Activated CD4-positive, alpha-beta T cell treated with anti-CD3 and anti-CD28 coated beads, Interleukin-2, amount 10 ng/mL, durations not matched to agents 7 days and 5 days (primary cell): ENCODE measurements at regions not wholly inside any gene's neighbourhood (a gene's known extent, or its start where the extent isn't known, plus 50 kb on each side); places are given as distances from the start of the nearest gene placed in this dataset.

Source experiments
- CTCF ChIA-PET: fragments of 350-600 bp; sonication (Branson Sonifier 250); formaldehyde crosslinking; loops from one replicate; lab custom pipeline; 2021; ENCODE audit warnings: antibody characterized with exemption; lab: Charles Lee
- POLR2A ChIA-PET: fragments of 350-600 bp; sonication (Branson Sonifier 250); formaldehyde crosslinking; loops from one replicate; lab custom pipeline; 2021; ENCODE audit warnings: antibody characterized with exemption; lab: Charles Lee
- DNase-seq: peaks from one replicate; pipeline ENCODE4 v3.0.0-alpha.2; 2020
- H3K27ac Mint-ChIP-seq: one replicate; pipeline ENCODE4 v1.8.0; 2021; ENCODE audit warnings: mild to moderate bottlenecking, moderate library complexity, mixed read lengths
- H3K27me3 Mint-ChIP-seq: one replicate; pipeline ENCODE4 v1.8.0; 2021; ENCODE audit warnings: mixed read lengths
- H3K36me3 Mint-ChIP-seq: one replicate; pipeline ENCODE4 v1.8.0; 2021; ENCODE audit warnings: low read depth, mixed read lengths
- H3K4me1 Mint-ChIP-seq: one replicate; pipeline ENCODE4 v1.8.0; 2021; ENCODE audit warnings: mixed read lengths
- H3K4me3 Mint-ChIP-seq: one replicate; pipeline ENCODE4 v1.8.0; 2021; ENCODE audit warnings: mild to moderate bottlenecking, moderate library complexity, mixed read lengths
- H3K9me3 Mint-ChIP-seq: one replicate; pipeline ENCODE4 v1.8.0; 2021; ENCODE audit warnings: mixed read lengths

DNA sequence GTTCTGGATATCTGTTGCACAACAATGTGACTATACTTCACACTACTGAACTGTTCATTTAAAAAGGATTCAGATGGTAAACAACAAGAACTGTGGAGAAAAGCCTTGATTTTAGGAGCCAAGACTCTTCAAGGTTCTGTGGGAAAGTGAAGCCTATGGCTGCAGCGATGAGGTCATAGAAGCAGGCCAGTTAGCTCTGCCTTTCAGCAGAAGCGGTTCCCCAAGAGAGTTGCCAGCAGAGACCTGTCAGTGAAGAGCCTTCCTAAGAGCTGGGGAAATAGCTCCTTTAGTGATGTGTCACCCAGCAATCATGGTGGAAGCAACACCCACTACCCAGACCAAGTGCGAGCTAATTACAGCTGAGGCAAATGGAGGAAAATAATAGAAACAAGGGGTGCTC, 346.5 kb upstream of the ETAA1 start:
- CTCF ChIA-PET, result no interaction called here
- H3K4me3 Mint-ChIP-seq, result no peak overlapping the region
- H3K4me1 Mint-ChIP-seq, result no peaks in the 10 kb centered on the region
- no peak overlapping the region for H3K27ac Mint-ChIP-seq
- POLR2A ChIA-PET, result no interaction called here
- H3K36me3 Mint-ChIP-seq, result no peaks in the 10 kb centered on the region
- no peak for DNase-seq
- no peaks in the 10 kb centered on the region for H3K27me3 Mint-ChIP-seq
- no peaks in the 10 kb centered on the region for H3K9me3 Mint-ChIP-seq

DNA sequence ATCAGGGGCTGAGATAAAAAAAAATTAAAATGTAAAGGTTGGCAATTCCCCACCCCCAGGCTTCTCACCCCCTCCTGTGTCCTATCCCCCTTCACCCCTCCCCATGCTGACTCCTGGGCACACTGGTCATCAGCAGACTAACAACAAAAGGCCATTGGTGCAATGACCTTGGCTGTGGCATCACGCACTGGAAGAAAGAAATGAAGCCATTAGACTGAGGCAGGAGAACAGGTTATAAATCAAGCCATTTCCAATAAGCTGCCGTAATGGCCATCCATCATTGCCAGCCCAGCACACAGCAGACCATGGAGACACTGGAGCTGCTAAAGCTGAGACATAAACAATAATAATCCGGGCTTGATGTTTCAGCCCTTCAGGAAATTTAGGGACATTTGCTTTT, 342.4 kb upstream of the ETAA1 start:
- no peak overlapping the region for H3K4me3 Mint-ChIP-seq
- H3K9me3 Mint-ChIP-seq, result no peaks in the 10 kb centered on the region
- no peaks in the 10 kb centered on the region for H3K27me3 Mint-ChIP-seq
- H3K4me1 Mint-ChIP-seq, result no peaks in the 10 kb centered on the region
- ChIA-PET CTCF (no interaction called here), POLR2A (no interaction called here)
- no peaks in the 10 kb centered on the region for H3K36me3 Mint-ChIP-seq
- DNase-seq, result no peak
- H3K27ac Mint-ChIP-seq, result no peak overlapping the region

DNA sequence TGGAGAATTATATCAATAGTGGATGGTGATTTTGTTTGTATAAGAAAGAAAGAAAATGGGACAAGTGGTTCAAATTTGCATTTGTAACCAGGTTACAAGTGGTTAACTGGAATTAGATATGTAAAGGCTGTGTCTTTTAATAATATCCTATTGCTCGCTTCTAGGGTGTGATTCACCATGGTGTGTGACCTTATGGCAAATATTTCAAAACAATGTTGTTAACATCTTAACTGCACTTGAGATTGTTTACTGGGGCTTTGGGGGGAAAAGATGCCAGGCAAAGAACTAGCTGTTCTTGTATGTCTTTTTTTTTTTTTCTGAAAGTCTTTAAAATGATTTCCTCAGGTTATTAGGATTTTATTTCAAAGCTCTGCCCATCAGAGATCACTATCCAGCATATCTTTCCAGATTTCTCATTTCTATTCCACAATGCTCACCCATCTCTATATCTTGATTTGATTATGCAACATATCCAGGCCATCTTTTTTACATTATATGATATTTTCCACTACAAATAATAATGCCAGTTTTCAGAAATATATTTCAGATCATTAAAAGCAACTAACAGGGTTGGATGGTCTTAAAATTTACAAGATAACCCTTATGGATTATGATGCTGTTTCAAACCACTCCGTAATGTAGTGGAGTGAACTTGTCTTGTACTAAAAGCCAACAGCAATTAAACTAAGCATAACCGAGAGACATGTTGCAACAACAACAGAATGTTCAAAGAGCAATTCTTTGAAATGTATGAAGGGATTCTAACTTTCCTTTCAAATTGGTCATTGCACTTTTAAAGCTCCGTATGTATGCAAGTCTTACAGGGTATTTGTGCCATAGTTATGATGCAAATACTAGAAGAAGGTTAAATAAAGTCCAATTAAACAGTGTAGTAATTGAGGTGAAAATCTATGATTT, 341.5 kb upstream of the ETAA1 start:
- ChIA-PET POLR2A (no interaction called here), CTCF (no interaction called here)

DNA sequence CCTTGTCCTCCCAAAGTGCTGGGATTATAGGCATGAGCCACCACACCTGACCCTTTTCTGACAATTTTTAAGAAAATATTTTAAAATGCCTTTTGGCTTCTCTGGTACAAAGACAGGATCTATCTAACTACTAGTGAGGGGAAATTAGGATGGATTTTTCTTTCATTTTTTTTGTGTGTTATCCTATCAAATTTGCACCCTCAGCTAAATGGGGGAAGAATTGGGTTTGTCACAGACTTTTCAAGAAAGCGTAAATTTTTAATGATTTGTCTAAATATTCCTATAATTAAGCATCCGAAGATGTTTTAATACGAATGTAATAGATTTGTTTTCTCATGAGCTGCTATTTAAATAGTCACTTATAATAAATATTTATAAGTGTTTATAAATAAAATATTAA, 340.0 kb upstream of the ETAA1 start:
- ChIA-PET CTCF (no interaction called here), POLR2A (no interaction called here)
- no peaks in the 10 kb centered on the region for H3K4me1 Mint-ChIP-seq
- H3K27me3 Mint-ChIP-seq, result no peaks in the 10 kb centered on the region
- no peak overlapping the region for H3K27ac Mint-ChIP-seq
- no peak for DNase-seq
- no peak overlapping the region for H3K4me3 Mint-ChIP-seq
- H3K9me3 Mint-ChIP-seq, result no peaks in the 10 kb centered on the region
- no peaks in the 10 kb centered on the region for H3K36me3 Mint-ChIP-seq

More for the DNA sequence above, 341.5 kb upstream of the ETAA1 start:
- Mint-ChIP-seq H3K27ac (no peak overlapping the region), H3K4me1 (no peaks in the 10 kb centered on the region), H3K27me3 (no peaks in the 10 kb centered on the region), H3K4me3 (no peak overlapping the region), H3K9me3 (no peaks in the 10 kb centered on the region), H3K36me3 (no peaks in the 10 kb centered on the region)
- DNase-seq, result no peak

DNA sequence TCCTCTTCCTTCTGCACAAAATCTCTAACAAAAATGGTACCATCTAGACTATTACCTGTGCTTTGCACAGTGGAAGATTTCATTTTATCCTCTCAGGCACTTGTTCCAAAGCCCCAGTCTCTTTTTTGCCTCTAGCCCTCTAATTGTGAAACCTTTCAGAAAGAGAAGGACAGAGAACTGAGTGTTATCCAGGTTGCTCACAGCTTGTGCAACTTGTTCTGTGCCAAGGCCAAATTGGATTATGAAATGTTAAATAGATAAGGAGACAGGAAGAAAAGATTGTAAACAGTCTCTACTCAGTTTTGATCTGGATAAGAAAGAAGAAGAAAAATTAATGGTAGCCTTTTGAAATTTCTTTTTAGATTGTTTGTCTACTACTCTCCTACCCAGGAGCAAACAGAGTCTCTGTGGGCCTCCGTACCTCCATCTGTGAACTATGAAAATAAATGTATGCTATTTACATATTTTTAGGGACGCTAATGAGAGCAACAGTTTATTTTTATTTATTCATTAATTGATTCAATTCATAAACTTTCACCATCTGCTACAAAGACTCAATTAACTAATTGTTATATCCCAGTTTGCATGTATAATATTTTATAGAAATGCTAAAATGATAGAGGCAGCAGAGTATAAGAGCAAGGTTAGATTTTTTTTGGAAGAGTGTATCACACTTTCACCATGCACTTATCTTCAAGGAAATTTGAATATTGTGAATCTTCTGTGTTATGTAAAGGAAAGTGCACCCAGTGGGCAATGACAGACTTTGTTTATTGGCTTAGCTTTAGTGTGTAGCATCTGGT, 339.0 kb upstream of the ETAA1 start:
- POLR2A ChIA-PET, result no interaction called here

GRCh38 chr2:67065046-67065445, 332.1 kb upstream of the ETAA1 start:
- no peaks in the 10 kb centered on the region for H3K4me1 Mint-ChIP-seq
- CTCF ChIA-PET, result no interaction called here
- no peaks in the 10 kb centered on the region for H3K27me3 Mint-ChIP-seq
- no peak for DNase-seq
- H3K27ac Mint-ChIP-seq, result no peak overlapping the region
- H3K36me3 Mint-ChIP-seq, result no peaks in the 10 kb centered on the region
- H3K9me3 Mint-ChIP-seq, result peaks cover 3% of the 10 kb centered on the region
- POLR2A ChIA-PET, result no interaction called here
- H3K4me3 Mint-ChIP-seq, result no peak overlapping the region

More for the DNA sequence above, 339.0 kb upstream of the ETAA1 start:
- Mint-ChIP-seq H3K36me3 (no peaks in the 10 kb centered on the region), H3K27ac (no peak overlapping the region), H3K9me3 (no peaks in the 10 kb centered on the region), H3K27me3 (no peaks in the 10 kb centered on the region), H3K4me1 (no peaks in the 10 kb centered on the region), H3K4me3 (no peak overlapping the region)
- no peak for DNase-seq
- CTCF ChIA-PET, result no interaction called here

GRCh38 chr2:67066782-67067181, 330.4 kb upstream of the ETAA1 start:
- ChIA-PET POLR2A (no interaction called here), CTCF (no interaction called here)
- H3K9me3 Mint-ChIP-seq, result peaks cover 3% of the 10 kb centered on the region
- no peak overlapping the region for H3K27ac Mint-ChIP-seq
- no peaks in the 10 kb centered on the region for H3K36me3 Mint-ChIP-seq
- no peak for DNase-seq
- no peaks in the 10 kb centered on the region for H3K27me3 Mint-ChIP-seq
- no peak overlapping the region for H3K4me3 Mint-ChIP-seq
- H3K4me1 Mint-ChIP-seq, result no peaks in the 10 kb centered on the region

- CTCF ChIA-PET, result interaction anchor here (0.6 kb wide), 1 partner anchor 15 kb away, joined by 3 read pairs; no protein-coding TSS in a partner anchor
- no peak for DNase-seq
- H3K9me3 Mint-ChIP-seq, result peaks cover 3% of the 10 kb centered on the region
- no peaks in the 10 kb centered on the region for H3K4me1 Mint-ChIP-seq
- POLR2A ChIA-PET, result no interaction called here
- H3K27ac Mint-ChIP-seq, result no peak overlapping the region
- no peak overlapping the region for H3K4me3 Mint-ChIP-seq
- H3K36me3 Mint-ChIP-seq, result no peaks in the 10 kb centered on the region
- no peaks in the 10 kb centered on the region for H3K27me3 Mint-ChIP-seq
Measured at GRCh38 chr2:67067656-67068055, 329.5 kb upstream of the ETAA1 start.

DNA sequence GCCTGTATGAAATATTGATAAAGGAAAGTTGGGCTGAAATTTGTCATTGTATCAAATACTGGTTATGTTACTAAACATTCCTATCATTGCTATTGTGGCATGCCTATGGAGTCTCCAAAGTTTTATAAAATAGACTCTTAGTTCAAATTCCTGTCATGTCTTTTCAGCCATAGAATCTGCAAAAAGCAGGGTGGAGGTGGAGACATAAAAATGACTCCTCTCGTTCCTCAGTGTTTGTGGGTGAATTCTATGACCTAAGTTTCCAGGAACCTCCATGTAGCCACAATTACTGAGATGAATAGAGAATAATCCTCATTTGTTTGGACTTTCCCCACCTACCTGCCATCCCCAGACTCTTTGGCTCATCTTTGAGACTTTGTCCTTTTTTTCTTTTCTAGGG, 326.3 kb upstream of the ETAA1 start:
- Mint-ChIP-seq H3K27ac (no peak overlapping the region), H3K27me3 (no peaks in the 10 kb centered on the region), H3K9me3 (peaks cover 3% of the 10 kb centered on the region), H3K4me3 (no peak overlapping the region), H3K36me3 (no peaks in the 10 kb centered on the region), H3K4me1 (no peaks in the 10 kb centered on the region)
- ChIA-PET CTCF (no interaction called here), POLR2A (no interaction called here)
- DNase-seq, result no peak

DNA sequence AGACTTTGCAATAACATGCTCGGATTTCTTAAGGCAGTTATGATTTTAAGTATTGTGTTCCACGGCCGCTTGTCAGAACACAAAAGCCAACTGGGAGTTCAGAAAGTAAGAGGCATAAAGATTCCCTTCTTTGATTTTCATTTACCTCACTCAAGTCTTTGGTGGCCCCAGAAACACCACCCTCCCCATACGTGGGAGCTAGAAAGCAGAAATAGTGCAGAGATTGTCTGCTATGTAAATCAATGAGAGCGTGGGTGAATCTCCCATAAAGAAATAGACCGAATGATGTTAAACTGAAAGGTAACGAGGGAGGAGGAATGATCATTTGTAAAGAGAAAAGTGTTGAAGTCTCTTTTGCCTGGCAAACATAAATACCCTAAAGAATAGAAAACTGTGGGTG, 322.1 kb upstream of the ETAA1 start:
- DNase-seq, result no peak
- Mint-ChIP-seq H3K4me3 (no peak overlapping the region), H3K9me3 (no peaks in the 10 kb centered on the region), H3K36me3 (no peaks in the 10 kb centered on the region), H3K4me1 (no peaks in the 10 kb centered on the region), H3K27me3 (no peaks in the 10 kb centered on the region), H3K27ac (no peak overlapping the region)
- ChIA-PET CTCF (interaction anchor here (0.6 kb wide), 1 partner anchor 1286 kb away, joined by 3 read pairs; no protein-coding TSS in a partner anchor), POLR2A (no interaction called here)

DNA sequence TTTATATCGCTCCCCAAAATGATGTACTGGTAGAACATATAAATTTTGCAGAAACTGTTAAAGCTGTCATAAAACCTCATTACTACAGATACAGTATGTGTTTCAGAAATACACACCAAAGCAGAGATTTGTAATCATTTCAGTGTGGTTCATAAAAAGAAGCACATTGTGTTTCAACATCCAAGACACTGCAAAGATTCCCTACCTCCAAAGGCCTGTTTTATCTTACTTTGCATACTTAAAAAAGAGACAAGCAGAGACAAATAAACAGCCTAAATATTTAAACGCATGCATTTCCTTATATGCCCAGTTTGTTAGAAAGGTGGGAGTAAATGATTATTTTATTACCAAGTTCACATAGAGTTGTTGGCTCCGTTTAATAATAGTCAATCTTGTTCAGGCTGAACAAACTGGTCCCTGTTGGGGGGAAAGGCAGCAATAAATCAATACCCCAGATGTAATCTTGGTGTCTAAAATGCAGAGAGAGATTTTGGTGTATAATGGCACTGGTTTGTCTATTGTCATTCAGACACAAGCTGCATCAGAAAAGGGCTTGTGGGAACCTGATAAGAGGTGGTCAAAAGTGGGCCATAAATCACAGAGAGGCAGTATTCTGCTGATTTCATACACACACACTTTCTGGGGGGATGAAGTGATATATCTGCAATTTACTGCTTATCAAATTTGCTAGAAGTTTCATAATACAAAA, 321.4 kb upstream of the ETAA1 start:
- Mint-ChIP-seq H3K27me3 (no peaks in the 10 kb centered on the region), H3K9me3 (no peaks in the 10 kb centered on the region), H3K36me3 (no peaks in the 10 kb centered on the region), H3K4me3 (no peak overlapping the region), H3K4me1 (no peaks in the 10 kb centered on the region), H3K27ac (no peak overlapping the region)
- CTCF ChIA-PET, result no interaction called here
- POLR2A ChIA-PET, result no interaction called here
- no peak for DNase-seq

DNA sequence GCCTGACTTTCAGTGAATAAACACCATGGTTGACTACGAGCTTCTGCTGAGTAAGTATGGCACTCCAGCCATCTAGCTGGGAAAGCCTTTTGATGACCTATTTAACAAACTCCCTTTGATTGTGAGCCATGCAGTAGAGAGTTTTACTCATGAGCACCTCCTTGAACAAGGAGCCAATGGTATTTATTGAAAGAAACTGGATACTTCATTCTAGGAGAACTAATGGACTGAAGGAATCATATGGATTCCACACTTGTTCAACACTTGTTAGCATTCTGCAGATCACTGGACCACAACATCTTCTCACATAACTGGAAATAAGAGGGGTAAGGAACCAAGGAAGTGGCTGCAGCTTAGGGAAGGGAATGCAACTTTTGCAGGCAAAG, 320.9 kb upstream of the ETAA1 start:
- POLR2A ChIA-PET, result no interaction called here
- Mint-ChIP-seq H3K27me3 (no peaks in the 10 kb centered on the region), H3K9me3 (no peaks in the 10 kb centered on the region), H3K27ac (no peak overlapping the region), H3K4me3 (no peak overlapping the region), H3K4me1 (no peaks in the 10 kb centered on the region), H3K36me3 (no peaks in the 10 kb centered on the region)
- DNase-seq, result no peak
- CTCF ChIA-PET, result interaction anchor here (0.6 kb wide), 1 partner anchor 1800 kb away, joined by 5 read pairs; no protein-coding TSS in a partner anchor

DNA sequence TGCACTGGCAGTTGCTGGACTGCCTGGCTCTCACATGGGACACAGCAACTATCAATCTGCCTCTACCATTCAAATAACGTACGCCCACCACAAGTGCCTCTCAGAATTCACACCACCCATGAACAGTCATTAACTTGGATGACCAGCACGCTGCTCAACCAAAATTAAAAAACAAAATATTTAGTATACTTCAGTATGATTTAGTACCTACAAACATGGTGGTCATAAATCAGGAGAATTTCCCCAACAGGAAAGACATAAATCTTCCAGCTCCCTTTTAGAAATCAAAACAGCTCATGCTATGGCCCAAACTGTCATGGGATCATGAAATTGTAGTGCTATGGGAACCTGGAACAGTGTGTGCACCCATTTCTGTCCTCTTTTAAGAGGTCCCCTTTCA, 317.4 kb upstream of the ETAA1 start:
- CTCF ChIA-PET, result no interaction called here
- no peak overlapping the region for H3K4me3 Mint-ChIP-seq
- H3K9me3 Mint-ChIP-seq, result no peaks in the 10 kb centered on the region
- POLR2A ChIA-PET, result no interaction called here
- no peaks in the 10 kb centered on the region for H3K4me1 Mint-ChIP-seq
- H3K27me3 Mint-ChIP-seq, result no peaks in the 10 kb centered on the region
- no peaks in the 10 kb centered on the region for H3K36me3 Mint-ChIP-seq
- no peak for DNase-seq
- H3K27ac Mint-ChIP-seq, result no peak overlapping the region
